Neuron (in vitro differentiated cells): ENCODE measurements at regions not wholly inside any gene's neighbourhood (a gene's known extent, or its start where the extent isn't known, plus 50 kb on each side); places are given as distances from the start of the nearest gene placed in this dataset.

ENCODE experiments used
- H2AFZ ChIP-seq: one replicate; pipeline ENCODE4 v1.6.1; 2013; ENCODE audit warnings: low read depth, mild to moderate bottlenecking, inconsistent platforms, low read length, moderate library complexity
- H3K27me3 ChIP-seq: one replicate; pipeline ENCODE4 v1.6.1; 2013; ENCODE audit warnings: low read length; ENCODE audit not compliant: insufficient read depth
- H3K36me3 ChIP-seq: one replicate; pipeline ENCODE4 v1.6.1; 2013; ENCODE audit warnings: low read length; ENCODE audit not compliant: insufficient read depth
- H3K4me1 ChIP-seq: one replicate; pipeline ENCODE4 v1.6.1; 2013; ENCODE audit warnings: low read length; ENCODE audit not compliant: insufficient read depth
- H3K4me3 ChIP-seq: 2 replicates; pipeline ENCODE4 v1.5.1; 2013; ENCODE audit warnings: mild to moderate bottlenecking, low read length, moderate library complexity
- H3K9me3 ChIP-seq: one replicate; pipeline ENCODE4 v1.6.1; 2013; ENCODE audit warnings: low read length

GRCh38 chr9:23938908-23939307, 112.9 kb upstream of the ELAVL2 start:
- H3K9me3 ChIP-seq: peaks cover 4% of the 10 kb centered on the region
- no peaks in the 10 kb centered on the region for H3K36me3 ChIP-seq
- no peaks in the 10 kb centered on the region for H3K27me3 ChIP-seq
- peaks cover 14% of the 10 kb centered on the region for H3K4me1 ChIP-seq
- no peak overlapping the region for H3K4me3 ChIP-seq
- no peak overlapping the region for H2AFZ ChIP-seq

GRCh38 chr9:23934291-23934906, 108.4 kb upstream of the ELAVL2 start:
- Histone ChIP-seq H3K27me3 (no peaks in the 10 kb centered on the region), H3K9me3 (no peaks in the 10 kb centered on the region), H2AFZ (peak overlapping the region; percentile 0), H3K4me3 (no peak overlapping the region), H3K36me3 (no peaks in the 10 kb centered on the region), H3K4me1 (peaks cover 20% of the 10 kb centered on the region)

- Histone ChIP-seq H3K36me3 (no peaks in the 10 kb centered on the region), H2AFZ (no peak overlapping the region), H3K4me3 (no peak overlapping the region), H3K9me3 (no peaks in the 10 kb centered on the region), H3K27me3 (no peaks in the 10 kb centered on the region), H3K4me1 (peaks cover 20% of the 10 kb centered on the region)
Measured at GRCh38 chr9:23933348-23933747, 107.3 kb upstream of the ELAVL2 start.

- Histone ChIP-seq H3K4me3 (no peak overlapping the region), H3K27me3 (no peaks in the 10 kb centered on the region), H3K36me3 (no peaks in the 10 kb centered on the region), H2AFZ (no peak overlapping the region), H3K4me1 (no peaks in the 10 kb centered on the region), H3K9me3 (no peaks in the 10 kb centered on the region)
Measured at GRCh38 chr9:23926368-23926767, 100.3 kb upstream of the ELAVL2 start.

GRCh38 chr9:23914431-23915003, 88.5 kb upstream of the ELAVL2 start:
- Histone ChIP-seq H2AFZ (no peak overlapping the region), H3K4me1 (no peaks in the 10 kb centered on the region), H3K9me3 (no peaks in the 10 kb centered on the region), H3K4me3 (no peak overlapping the region), H3K27me3 (no peaks in the 10 kb centered on the region), H3K36me3 (no peaks in the 10 kb centered on the region)

- Histone ChIP-seq H3K9me3 (no peaks in the 10 kb centered on the region), H3K27me3 (no peaks in the 10 kb centered on the region)
Measured at GRCh38 chr9:23907343-23907742, 81.3 kb upstream of the ELAVL2 start.

GRCh38 chr9:23887781-23888180, 61.7 kb upstream of the ELAVL2 start:
- H3K4me3 ChIP-seq: no peak overlapping the region
- no peaks in the 10 kb centered on the region for H3K9me3 ChIP-seq
- H2AFZ ChIP-seq: no peak overlapping the region
- H3K4me1 ChIP-seq: no peaks in the 10 kb centered on the region
- H3K36me3 ChIP-seq: no peaks in the 10 kb centered on the region
- no peaks in the 10 kb centered on the region for H3K27me3 ChIP-seq

More at GRCh38 chr9:23907343-23907742, 81.3 kb upstream of the ELAVL2 start:
- no peaks in the 10 kb centered on the region for H3K36me3 ChIP-seq
- no peak overlapping the region for H3K4me3 ChIP-seq
- no peak overlapping the region for H2AFZ ChIP-seq
- no peaks in the 10 kb centered on the region for H3K4me1 ChIP-seq
